Prostate gland (tissue), 2 donors: ENCODE measurements at regions not wholly inside any gene's neighbourhood (a gene's known extent, or its start where the extent isn't known, plus 50 kb on each side); places are given as distances from the start of the nearest gene placed in this dataset.

ENCODE experiments used
- CTCF ChIP-seq, 4 experiments: fragments of 200-600 bp in 2 of 4; fragments of 450-650 bp in 2 of 4; sonication (generic) in 2 of 4; IDR thresholded peaks; 1 replicate in 3 of 4; 2 replicates in 1 of 4; pipeline ENCODE4 v1.5.1; 2016 to 2019; ENCODE audit warnings: antibody characterized with exemption in 4 of 4, mild to moderate bottlenecking in 2 of 4, moderate library complexity in 2 of 4
- POLR2A ChIP-seq: fragments of 450-650 bp; IDR thresholded peaks from one replicate; pipeline ENCODE4 v1.6.1; 2016; ENCODE audit warnings: antibody characterized with exemption, mild to moderate bottlenecking
- POLR2AphosphoS5 ChIP-seq: sonication (generic); formaldehyde crosslinking; IDR thresholded peaks from one replicate; pipeline ENCODE4 v1.6.1; 2017; ENCODE audit warnings: antibody characterized with exemption

GRCh38 chr5:114006582-114006981 is 355.3 kb upstream of the KCNN2 start:
- TF ChIP-seq CTCF (IDR thresholded peaks at IDR 0.05) (no peak), POLR2A (no peak), POLR2AphosphoS5 (no peak)
